ENCODE measurements at regions not wholly inside any gene's neighbourhood (a gene's known extent, or its start where the extent isn't known, plus 50 kb on each side); places are given as distances from the start of the nearest gene placed in this dataset.

DNA sequence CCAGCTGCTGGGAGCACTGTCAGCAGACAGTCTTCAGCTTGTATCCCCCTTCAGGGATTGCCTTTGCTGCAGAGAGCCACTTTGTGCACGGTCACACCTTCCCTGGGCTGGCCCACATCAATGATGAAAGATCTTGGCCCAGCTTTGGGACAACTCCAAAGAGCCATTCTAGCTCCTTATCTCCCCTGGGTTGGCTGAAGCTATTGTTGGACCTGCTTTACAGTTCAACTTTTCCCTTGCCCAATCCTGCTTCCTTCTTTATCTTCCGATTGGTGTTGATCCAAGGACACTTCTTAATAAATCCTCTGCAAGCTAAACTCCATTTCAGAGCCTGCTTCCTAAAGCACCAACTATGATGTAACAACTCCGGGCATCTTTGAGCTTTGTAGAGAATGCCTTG lies 466.4 kb downstream of the KLF12 start:
- Histone ChIP-seq H3K4me3 (ENCODE audit: insufficient read depth, low read depth, low read length) (no peak overlapping the region), H2AFZ (ENCODE audit: low read depth, low read length) (no peak overlapping the region), H3K79me2 (ENCODE audit: insufficient read depth, low read length) (no peaks in the 10 kb centered on the region), H4K20me1 (ENCODE audit: insufficient read depth, low read length) (no peaks in the 10 kb centered on the region), H3K27ac (ENCODE audit: low read depth, low read length) (no peak overlapping the region), H3K9ac (ENCODE audit: low read length) (no peak overlapping the region), H3K36me3 (ENCODE audit: insufficient read depth, low read length) (no peaks in the 10 kb centered on the region), H3K9me3 (ENCODE audit: insufficient read depth, low read depth, low read length) (no peaks in the 10 kb centered on the region), H3K4me1 (ENCODE audit: insufficient read depth, low read length) (peaks cover 4% of the 10 kb centered on the region), H3K4me2 (ENCODE audit: low read length) (no peak overlapping the region), H3K27me3 (ENCODE audit: insufficient read depth, low read length) (no peaks in the 10 kb centered on the region)
- Mint-ChIP-seq H3K27ac (ENCODE audit: unreplicated experiment) (no peak overlapping the region), H3K36me3 (ENCODE audit: low read depth, unreplicated experiment) (no peaks in the 10 kb centered on the region), H3K4me3 (ENCODE audit: unreplicated experiment) (no peak overlapping the region), H3K9me3 (ENCODE audit: unreplicated experiment) (no peaks in the 10 kb centered on the region), H3K27me3 (ENCODE audit: low read depth, unreplicated experiment) (no peaks in the 10 kb centered on the region), H3K4me1 (ENCODE audit: low read depth, unreplicated experiment) (peaks cover 3% of the 10 kb centered on the region)
- DNase-seq (ENCODE audit: low read depth) (no peak), FAIRE-seq (no peak)
- TF ChIP-seq, protein P1, sequence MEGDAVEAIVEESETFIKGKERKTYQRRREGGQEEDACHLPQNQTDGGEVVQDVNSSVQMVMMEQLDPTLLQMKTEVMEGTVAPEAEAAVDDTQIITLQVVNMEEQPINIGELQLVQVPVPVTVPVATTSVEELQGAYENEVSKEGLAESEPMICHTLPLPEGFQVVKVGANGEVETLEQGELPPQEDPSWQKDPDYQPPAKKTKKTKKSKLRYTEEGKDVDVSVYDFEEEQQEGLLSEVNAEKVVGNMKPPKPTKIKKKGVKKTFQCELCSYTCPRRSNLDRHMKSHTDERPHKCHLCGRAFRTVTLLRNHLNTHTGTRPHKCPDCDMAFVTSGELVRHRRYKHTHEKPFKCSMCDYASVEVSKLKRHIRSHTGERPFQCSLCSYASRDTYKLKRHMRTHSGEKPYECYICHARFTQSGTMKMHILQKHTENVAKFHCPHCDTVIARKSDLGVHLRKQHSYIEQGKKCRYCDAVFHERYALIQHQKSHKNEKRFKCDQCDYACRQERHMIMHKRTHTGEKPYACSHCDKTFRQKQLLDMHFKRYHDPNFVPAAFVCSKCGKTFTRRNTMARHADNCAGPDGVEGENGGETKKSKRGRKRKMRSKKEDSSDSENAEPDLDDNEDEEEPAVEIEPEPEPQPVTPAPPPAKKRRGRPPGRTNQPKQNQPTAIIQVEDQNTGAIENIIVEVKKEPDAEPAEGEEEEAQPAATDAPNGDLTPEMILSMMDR (IDR thresholded peaks at IDR 0.05; ENCODE audit: insufficient read depth, low read depth, low read length) = no peak
- no peak for TF ChIP-seq EZH2 (IDR thresholded peaks at IDR 0.05; ENCODE audit: insufficient read depth, low read length)

DNA sequence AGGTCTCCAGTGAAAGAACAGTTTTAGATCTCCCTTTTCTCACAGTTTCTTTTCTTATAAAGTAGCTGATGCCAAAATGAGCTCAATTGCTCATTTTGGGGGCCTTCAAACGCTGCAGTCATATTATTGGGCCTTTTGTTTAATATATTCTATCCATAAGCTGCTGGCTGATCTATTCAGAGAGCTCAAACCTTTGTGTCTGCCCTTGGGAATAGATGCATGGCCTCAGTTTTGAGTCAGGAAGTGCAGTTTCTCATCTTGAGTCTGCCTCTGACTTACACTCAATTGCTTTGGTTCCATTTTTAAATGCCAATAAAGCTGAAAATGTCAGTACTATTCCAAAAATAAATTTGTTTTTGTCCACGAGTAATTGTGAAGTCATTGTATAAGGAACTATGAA lies 468.9 kb downstream of the KLF12 start:
- Histone ChIP-seq H4K20me1 (ENCODE audit: insufficient read depth, low read length) (no peaks in the 10 kb centered on the region), H3K9me3 (ENCODE audit: insufficient read depth, low read depth, low read length) (no peaks in the 10 kb centered on the region), H3K4me3 (ENCODE audit: insufficient read depth, low read depth, low read length) (no peak overlapping the region), H3K79me2 (ENCODE audit: insufficient read depth, low read length) (no peaks in the 10 kb centered on the region), H3K9ac (ENCODE audit: low read length) (no peak overlapping the region), H3K27me3 (ENCODE audit: insufficient read depth, low read length) (no peaks in the 10 kb centered on the region), H3K36me3 (ENCODE audit: insufficient read depth, low read length) (no peaks in the 10 kb centered on the region), H2AFZ (ENCODE audit: low read depth, low read length) (no peak overlapping the region), H3K27ac (ENCODE audit: low read depth, low read length) (no peak overlapping the region), H3K4me2 (ENCODE audit: low read length) (no peak overlapping the region), H3K4me1 (ENCODE audit: insufficient read depth, low read length) (no peaks in the 10 kb centered on the region)
- Mint-ChIP-seq H3K27ac (ENCODE audit: unreplicated experiment) (no peak overlapping the region), H3K27me3 (ENCODE audit: low read depth, unreplicated experiment) (no peaks in the 10 kb centered on the region), H3K4me1 (ENCODE audit: low read depth, unreplicated experiment) (no peaks in the 10 kb centered on the region), H3K9me3 (ENCODE audit: unreplicated experiment) (peaks cover 3% of the 10 kb centered on the region), H3K36me3 (ENCODE audit: low read depth, unreplicated experiment) (peaks cover 2% of the 10 kb centered on the region), H3K4me3 (ENCODE audit: unreplicated experiment) (no peak overlapping the region)
- FAIRE-seq (no peak), DNase-seq (ENCODE audit: low read depth) (no peak)
- TF ChIP-seq EZH2 (IDR thresholded peaks at IDR 0.05; ENCODE audit: insufficient read depth, low read length) = no peak
- TF ChIP-seq, protein P1 (IDR thresholded peaks at IDR 0.05; ENCODE audit: insufficient read depth, low read depth, low read length) = no peak

DNA sequence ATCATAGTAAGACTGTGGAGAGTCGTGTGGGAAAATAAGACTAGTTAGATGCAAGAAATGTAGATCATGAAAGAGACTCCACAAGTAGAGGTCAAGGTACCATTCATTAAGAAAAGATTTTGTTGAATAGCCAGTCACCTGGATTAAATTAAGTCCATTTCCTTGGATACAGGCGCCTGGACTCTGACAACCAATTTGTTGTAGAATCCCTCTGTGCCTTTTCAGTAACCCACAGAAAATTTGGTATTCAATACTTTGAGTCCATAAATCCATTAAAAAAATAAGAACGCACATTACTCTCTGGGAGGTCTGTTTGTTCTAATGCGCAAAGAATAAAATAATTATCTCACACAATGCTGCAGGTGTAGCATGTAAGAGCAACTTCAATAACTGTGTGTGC lies 469.4 kb downstream of the KLF12 start:
- Histone ChIP-seq H3K27me3 (ENCODE audit: insufficient read depth, low read length) (no peaks in the 10 kb centered on the region), H3K36me3 (ENCODE audit: insufficient read depth, low read length) (no peaks in the 10 kb centered on the region), H3K27ac (ENCODE audit: low read depth, low read length) (no peak overlapping the region), H3K4me2 (ENCODE audit: low read length) (no peak overlapping the region), H4K20me1 (ENCODE audit: insufficient read depth, low read length) (no peaks in the 10 kb centered on the region), H3K4me3 (ENCODE audit: insufficient read depth, low read depth, low read length) (no peak overlapping the region), H2AFZ (ENCODE audit: low read depth, low read length) (no peak overlapping the region), H3K9ac (ENCODE audit: low read length) (no peak overlapping the region), H3K9me3 (ENCODE audit: insufficient read depth, low read depth, low read length) (no peaks in the 10 kb centered on the region), H3K4me1 (ENCODE audit: insufficient read depth, low read length) (no peaks in the 10 kb centered on the region), H3K79me2 (ENCODE audit: insufficient read depth, low read length) (no peaks in the 10 kb centered on the region)
- no peak overlapping the region for H3K27ac Mint-ChIP-seq (ENCODE audit: unreplicated experiment)
- peaks cover 2% of the 10 kb centered on the region for H3K36me3 Mint-ChIP-seq (ENCODE audit: low read depth, unreplicated experiment)
- no peak overlapping the region for H3K4me3 Mint-ChIP-seq (ENCODE audit: unreplicated experiment)
- no peak for FAIRE-seq
- no peaks in the 10 kb centered on the region for H3K27me3 Mint-ChIP-seq (ENCODE audit: low read depth, unreplicated experiment)
- no peak for DNase-seq (ENCODE audit: low read depth)
- TF ChIP-seq, protein P1 (IDR thresholded peaks at IDR 0.05; ENCODE audit: insufficient read depth, low read depth, low read length) = no peak
- no peak for TF ChIP-seq EZH2 (IDR thresholded peaks at IDR 0.05; ENCODE audit: insufficient read depth, low read length)
- peaks cover 1% of the 10 kb centered on the region for H3K4me1 Mint-ChIP-seq (ENCODE audit: low read depth, unreplicated experiment)
- peaks cover 3% of the 10 kb centered on the region for H3K9me3 Mint-ChIP-seq (ENCODE audit: unreplicated experiment)
